ENCODE measurements at regions not wholly inside any gene's neighbourhood (a gene's known extent, or its start where the extent isn't known, plus 50 kb on each side); places are given as distances from the start of the nearest gene placed in this dataset.

GRCh38 chr13:107277911-107278310 lies 710.0 kb upstream of the ARGLU1 start:
- no peaks in the 10 kb centered on the region for H3K9me3 ChIP-seq (ENCODE audit: low read length)
- no peak overlapping the region for H3K9ac ChIP-seq (ENCODE audit: low read length)
- no peak overlapping the region for H3K4me3 ChIP-seq (ENCODE audit: low read length)
- no peaks in the 10 kb centered on the region for H3F3A ChIP-seq (ENCODE audit: insufficient read depth, low read length, poor library complexity, severe bottlenecking)
- no peaks in the 10 kb centered on the region for H4K20me1 ChIP-seq (ENCODE audit: insufficient read depth)
- H3K4me2 ChIP-seq (ENCODE audit: low read length): no peak overlapping the region
- no peak overlapping the region for H3K27ac ChIP-seq (ENCODE audit: low read length)
- H3K79me2 ChIP-seq (replicated peaks; ENCODE audit: insufficient read depth, low read length): no peaks in the 10 kb centered on the region
- H3K36me3 ChIP-seq (ENCODE audit: insufficient read depth, low read length): no peaks in the 10 kb centered on the region
- H3K9me2 ChIP-seq (ENCODE audit: insufficient read depth, low read length): no peaks in the 10 kb centered on the region
- TF ChIP-seq EZH2 (IDR thresholded peaks at IDR 0.05; ENCODE audit: borderline replicate concordance, insufficient read depth, low read length, poor library complexity, severe bottlenecking): no peak
- TF ChIP-seq REST (IDR thresholded peaks at IDR 0.05; ENCODE audit: borderline replicate concordance): no peak
- TF ChIP-seq EP300 (conservative IDR thresholded peaks at IDR 0.05; ENCODE audit: poor library complexity, severe bottlenecking): no peak
- TF ChIP-seq SMC3 (conservative IDR thresholded peaks at IDR 0.05; ENCODE audit: poor library complexity): no peak
- no peak for TF ChIP-seq TAF1 (IDR thresholded peaks at IDR 0.05; ENCODE audit: low read depth)
- TF ChIP-seq MXI1 (conservative IDR thresholded peaks at IDR 0.05; ENCODE audit: poor library complexity, severe bottlenecking): no peak
- no peak for TF ChIP-seq RAD21 (conservative IDR thresholded peaks at IDR 0.05)
- no peak for TF ChIP-seq CTCF (IDR thresholded peaks at IDR 0.05; ENCODE audit: poor library complexity, severe bottlenecking)
- no peak for TF ChIP-seq POLR2AphosphoS5 (IDR thresholded peaks at IDR 0.05)
- H2AFZ ChIP-seq (ENCODE audit: low read depth, low read length): no peak overlapping the region
- no peaks in the 10 kb centered on the region for H3K27me3 ChIP-seq (ENCODE audit: insufficient read depth, low read depth, low read length)

GRCh38 chr13:107276936-107277335 lies 709.0 kb upstream of the ARGLU1 start:
- H3K27ac ChIP-seq (ENCODE audit: low read length): no peak overlapping the region
- H4K20me1 ChIP-seq (ENCODE audit: insufficient read depth): no peaks in the 10 kb centered on the region
- H3K79me2 ChIP-seq (replicated peaks; ENCODE audit: insufficient read depth, low read length): no peaks in the 10 kb centered on the region
- no peak overlapping the region for H3K4me3 ChIP-seq (ENCODE audit: low read length)
- no peaks in the 10 kb centered on the region for H3K9me3 ChIP-seq (ENCODE audit: low read length)
- no peaks in the 10 kb centered on the region for H3F3A ChIP-seq (ENCODE audit: insufficient read depth, low read length, poor library complexity, severe bottlenecking)
- TF ChIP-seq EZH2 (IDR thresholded peaks at IDR 0.05; ENCODE audit: borderline replicate concordance, insufficient read depth, low read length, poor library complexity, severe bottlenecking) (no peak), RAD21 (conservative IDR thresholded peaks at IDR 0.05) (no peak), POLR2AphosphoS5 (IDR thresholded peaks at IDR 0.05) (no peak), TAF1 (IDR thresholded peaks at IDR 0.05; ENCODE audit: low read depth) (no peak), MXI1 (conservative IDR thresholded peaks at IDR 0.05; ENCODE audit: poor library complexity, severe bottlenecking) (no peak), CTCF (IDR thresholded peaks at IDR 0.05; ENCODE audit: poor library complexity, severe bottlenecking) (no peak), SMC3 (conservative IDR thresholded peaks at IDR 0.05; ENCODE audit: poor library complexity) (no peak), REST (IDR thresholded peaks at IDR 0.05; ENCODE audit: borderline replicate concordance) (no peak), EP300 (conservative IDR thresholded peaks at IDR 0.05; ENCODE audit: poor library complexity, severe bottlenecking) (no peak)
- no peaks in the 10 kb centered on the region for H3K9me2 ChIP-seq (ENCODE audit: insufficient read depth, low read length)
- H3K27me3 ChIP-seq (ENCODE audit: insufficient read depth, low read depth, low read length): no peaks in the 10 kb centered on the region
- H3K36me3 ChIP-seq (ENCODE audit: insufficient read depth, low read length): no peaks in the 10 kb centered on the region
- no peak overlapping the region for H3K4me2 ChIP-seq (ENCODE audit: low read length)
- no peak overlapping the region for H2AFZ ChIP-seq (ENCODE audit: low read depth, low read length)
- no peak overlapping the region for H3K9ac ChIP-seq (ENCODE audit: low read length)

Measured in neural cell (in vitro differentiated cells).